LNCAP (cell line): ENCODE measurements at regions not wholly inside any gene's neighbourhood (a gene's known extent, or its start where the extent isn't known, plus 50 kb on each side); places are given as distances from the start of the nearest gene placed in this dataset.

ENCODE experiments used
- TF ChIP-seq, protein P1 (sequence below): fragments of 450-650 bp; IDR thresholded peaks from 2 replicates; pipeline ENCODE4 v1.5.1; 2017; ENCODE audit warnings: mild to moderate bottlenecking

DNA sequence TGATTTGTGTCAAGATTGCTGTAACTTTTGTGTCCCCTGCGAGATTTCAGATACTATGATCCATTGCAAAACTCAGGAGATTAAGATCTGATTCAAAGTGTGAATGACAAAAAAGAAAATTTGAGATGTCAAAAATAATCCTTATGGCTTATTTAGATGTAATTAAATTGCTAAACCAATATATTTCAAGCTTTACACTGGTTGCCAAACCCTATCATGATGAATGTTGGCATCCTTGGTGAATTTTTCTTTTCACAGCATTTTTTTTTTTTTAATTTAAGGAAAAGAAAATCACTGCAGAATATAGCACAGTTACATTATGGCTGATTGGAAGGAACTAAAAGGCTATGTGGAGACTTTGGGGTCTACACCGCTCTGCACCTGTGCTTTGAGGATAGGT, 133.5 kb upstream of the PITRM1 start:
- TF ChIP-seq, protein P1, sequence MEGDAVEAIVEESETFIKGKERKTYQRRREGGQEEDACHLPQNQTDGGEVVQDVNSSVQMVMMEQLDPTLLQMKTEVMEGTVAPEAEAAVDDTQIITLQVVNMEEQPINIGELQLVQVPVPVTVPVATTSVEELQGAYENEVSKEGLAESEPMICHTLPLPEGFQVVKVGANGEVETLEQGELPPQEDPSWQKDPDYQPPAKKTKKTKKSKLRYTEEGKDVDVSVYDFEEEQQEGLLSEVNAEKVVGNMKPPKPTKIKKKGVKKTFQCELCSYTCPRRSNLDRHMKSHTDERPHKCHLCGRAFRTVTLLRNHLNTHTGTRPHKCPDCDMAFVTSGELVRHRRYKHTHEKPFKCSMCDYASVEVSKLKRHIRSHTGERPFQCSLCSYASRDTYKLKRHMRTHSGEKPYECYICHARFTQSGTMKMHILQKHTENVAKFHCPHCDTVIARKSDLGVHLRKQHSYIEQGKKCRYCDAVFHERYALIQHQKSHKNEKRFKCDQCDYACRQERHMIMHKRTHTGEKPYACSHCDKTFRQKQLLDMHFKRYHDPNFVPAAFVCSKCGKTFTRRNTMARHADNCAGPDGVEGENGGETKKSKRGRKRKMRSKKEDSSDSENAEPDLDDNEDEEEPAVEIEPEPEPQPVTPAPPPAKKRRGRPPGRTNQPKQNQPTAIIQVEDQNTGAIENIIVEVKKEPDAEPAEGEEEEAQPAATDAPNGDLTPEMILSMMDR = no peak

DNA sequence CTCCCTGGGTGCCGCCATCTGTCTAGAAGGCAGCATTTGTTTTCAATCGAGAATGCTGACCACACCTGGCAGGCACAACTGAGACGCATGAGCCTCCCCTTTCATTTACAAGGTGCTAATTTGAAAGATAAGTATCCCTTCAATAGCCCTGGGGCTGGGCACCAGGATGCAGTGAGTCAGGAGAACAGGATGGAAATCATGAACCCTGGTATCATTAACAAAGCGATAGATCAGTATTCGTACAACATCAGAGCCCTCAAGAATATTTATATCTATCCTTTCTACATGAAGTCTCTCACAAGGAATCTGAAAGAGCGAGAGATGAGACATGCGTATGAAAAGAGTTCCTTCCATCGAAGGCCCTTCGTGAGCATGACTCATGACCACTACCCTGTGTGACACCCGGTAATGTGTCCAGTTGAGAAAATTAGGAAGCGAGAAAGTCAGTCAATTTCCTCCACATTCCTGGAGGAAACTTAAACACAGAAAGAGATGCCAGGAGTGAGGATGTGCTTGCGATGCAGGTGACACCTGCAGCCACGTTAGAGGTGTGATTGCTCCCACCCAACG, 123.1 kb upstream of the PITRM1 start:
- TF ChIP-seq, protein P1 = no peak

DNA sequence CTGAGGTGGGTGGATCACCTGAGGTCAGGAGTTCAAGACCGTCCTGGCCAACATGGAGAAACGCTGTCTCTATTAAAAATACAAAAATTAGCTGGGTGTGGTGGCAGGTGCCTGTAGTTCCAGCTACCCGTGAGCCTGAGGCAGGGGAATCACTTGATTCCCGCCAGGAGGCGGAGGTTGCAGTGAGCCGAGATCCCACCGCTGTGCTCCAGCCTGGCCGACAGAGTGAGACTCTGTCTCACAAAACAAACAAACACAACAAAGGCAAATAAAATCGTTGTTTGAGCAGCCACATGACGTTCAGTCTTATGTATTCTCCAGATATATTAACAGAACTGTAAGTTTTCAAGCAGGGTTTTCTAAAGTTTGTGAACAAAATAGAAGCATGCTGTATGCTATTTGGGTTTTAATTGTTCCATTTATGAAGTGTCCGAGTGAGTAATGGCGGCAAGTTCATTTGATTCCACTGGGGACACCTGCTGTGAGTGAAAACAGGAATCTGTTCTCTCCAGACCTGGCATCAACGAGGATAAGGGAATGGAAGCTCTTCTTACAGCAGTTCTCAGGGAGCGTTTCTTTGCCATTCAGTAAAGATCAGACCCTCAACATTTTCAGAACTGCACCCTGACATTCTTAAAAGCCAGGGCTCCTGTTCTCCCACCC, 122.5 kb upstream of the PITRM1 start:
- TF ChIP-seq, protein P1 = peak; percentile 26; the same call in 1 of the 2 replicates

DNA sequence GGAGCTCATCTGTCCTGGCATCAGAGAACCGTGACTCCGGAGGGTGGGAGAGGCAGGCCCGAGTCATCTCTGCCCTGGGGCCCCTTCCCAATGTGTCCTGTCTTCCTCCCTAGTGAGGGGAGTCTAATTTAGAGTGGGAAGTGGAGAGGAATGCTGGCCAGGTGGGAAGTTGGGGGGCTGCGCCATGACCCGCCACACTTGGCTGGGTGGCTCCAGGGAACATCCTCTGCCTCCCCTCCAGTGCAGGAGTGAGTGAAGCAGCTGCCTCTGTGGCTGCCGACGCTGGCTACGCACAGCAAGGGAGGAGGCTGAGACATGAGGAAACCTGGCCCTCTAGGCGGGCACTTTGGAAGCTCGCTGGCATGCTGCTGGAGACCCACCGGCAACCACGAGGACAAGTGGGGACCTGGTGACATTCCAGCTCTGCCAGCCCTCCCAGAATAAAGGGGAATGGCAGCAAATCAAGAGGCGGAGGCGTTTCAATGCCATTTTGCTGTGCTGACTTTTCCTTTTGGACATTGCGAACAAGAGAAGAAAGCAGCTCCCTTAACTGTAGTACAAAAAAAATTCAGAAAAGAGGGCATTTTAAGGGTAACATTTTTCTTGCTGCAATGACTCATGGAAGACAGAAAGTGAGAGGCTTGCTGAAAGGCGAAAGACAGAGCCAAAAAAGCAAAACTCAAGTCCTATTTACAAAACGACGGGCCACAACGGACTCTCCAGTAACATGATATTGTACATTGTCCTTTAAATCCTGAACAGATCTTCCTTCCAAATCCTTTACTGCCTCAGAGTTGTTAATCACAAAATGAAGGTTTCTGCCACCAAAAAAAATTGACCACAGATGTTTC, 121.2 kb upstream of the PITRM1 start:
- TF ChIP-seq, protein P1 = no peak

DNA sequence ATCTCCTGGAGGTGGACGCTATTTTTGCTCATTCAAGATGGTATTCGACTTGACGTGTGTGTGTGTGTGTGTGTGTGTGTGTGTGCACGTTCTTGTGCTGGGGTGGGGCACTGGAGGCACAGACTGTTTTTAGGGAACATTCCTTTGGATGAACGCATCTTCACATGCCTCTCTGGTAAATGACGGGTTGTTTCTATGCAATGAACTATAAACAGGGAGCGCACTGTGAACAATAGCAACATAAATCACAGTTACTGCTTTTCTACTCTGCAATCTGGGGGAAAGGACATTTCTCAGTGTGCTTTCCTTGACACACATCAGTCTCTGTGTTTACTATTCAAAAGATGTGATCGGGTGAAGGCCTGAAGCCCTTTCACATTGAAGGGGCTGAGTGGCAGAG, 120.1 kb upstream of the PITRM1 start:
- TF ChIP-seq, protein P1 = no peak

DNA sequence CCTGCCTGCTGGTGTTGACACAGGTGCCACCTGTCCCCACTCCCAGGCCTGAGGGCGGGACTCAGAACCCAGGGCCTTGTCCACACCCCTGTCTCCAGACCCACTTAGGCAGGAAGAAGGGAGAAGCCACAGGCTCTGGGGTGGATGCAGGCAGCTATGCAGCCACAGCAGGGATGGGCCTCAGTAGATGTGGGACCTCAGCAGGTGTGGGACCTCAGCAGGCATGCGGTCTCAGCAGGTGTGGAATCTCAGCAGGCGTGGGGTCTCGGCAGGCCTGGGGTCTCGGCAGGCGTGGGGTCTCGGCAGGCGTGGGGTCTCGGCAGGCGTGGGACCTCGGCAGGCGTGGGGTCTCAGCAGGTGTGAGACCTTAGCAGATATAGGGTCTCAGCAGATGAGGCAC, 118.0 kb upstream of the PITRM1 start:
- TF ChIP-seq, protein P1 = no peak

DNA sequence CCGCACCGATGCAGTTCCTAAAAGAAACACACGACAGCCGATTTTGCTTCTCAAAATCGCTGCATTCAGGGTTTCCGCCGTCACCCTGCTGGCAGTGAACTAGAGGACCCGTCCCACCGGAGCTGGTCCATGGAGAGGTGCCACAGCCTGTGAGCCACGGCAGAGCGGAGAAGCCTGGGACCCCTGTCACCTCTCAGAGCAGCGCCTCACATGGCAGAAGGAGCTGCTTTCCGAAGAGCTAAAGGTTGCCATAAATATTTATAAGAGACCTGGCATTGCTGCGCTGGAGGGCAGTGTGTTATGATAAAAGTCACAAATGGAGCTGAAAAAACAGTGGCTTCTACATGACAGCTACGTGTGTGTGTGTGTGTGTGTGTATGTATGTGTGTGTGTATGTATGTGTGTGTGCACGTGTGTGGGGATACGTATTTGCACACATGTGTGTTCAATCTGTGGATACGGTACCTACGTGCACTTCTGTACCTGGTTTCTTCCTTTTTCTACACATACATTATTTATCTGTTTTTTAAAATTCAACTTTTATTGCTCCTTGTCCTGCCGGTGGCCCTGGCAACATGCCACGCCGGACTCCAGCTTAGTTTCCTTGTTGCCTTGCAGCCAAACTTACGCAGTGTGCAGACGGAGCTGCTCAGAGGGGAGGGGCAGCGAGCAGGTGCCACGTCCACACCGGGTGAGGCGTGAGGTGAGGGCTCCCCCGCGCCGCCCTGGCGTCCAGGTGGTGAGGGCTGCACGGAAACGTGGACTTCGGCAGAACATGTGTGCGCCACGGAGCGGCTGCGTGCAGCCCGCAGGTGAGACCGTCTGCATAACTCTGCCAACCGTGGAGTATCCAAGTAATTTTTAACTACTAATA, 115.2 kb upstream of the PITRM1 start:
- TF ChIP-seq, protein P1 = no peak
